ENCODE measurements at regions not wholly inside any gene's neighbourhood (a gene's known extent, or its start where the extent isn't known, plus 50 kb on each side); places are given as distances from the start of the nearest gene placed in this dataset.

DNA sequence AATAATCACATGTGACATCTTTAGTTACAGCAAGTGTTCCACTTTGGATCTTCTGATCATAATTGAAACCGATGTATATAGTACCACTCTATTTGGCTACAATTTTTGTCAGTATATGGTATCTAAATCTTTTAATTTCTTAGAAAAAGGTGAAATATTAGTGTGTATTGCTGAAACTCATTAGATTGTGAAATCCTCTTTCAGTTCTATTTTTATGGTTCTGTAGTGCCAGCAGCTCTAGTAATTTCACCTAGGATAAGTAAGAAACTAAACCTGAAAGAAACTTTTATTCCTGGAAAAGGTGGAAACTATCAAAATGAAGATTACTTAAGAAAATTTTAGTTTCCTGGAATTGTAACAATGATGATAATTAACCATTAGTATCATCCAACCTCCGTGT lies 370.9 kb downstream of the NNT start:
- TF ChIP-seq, protein P1, sequence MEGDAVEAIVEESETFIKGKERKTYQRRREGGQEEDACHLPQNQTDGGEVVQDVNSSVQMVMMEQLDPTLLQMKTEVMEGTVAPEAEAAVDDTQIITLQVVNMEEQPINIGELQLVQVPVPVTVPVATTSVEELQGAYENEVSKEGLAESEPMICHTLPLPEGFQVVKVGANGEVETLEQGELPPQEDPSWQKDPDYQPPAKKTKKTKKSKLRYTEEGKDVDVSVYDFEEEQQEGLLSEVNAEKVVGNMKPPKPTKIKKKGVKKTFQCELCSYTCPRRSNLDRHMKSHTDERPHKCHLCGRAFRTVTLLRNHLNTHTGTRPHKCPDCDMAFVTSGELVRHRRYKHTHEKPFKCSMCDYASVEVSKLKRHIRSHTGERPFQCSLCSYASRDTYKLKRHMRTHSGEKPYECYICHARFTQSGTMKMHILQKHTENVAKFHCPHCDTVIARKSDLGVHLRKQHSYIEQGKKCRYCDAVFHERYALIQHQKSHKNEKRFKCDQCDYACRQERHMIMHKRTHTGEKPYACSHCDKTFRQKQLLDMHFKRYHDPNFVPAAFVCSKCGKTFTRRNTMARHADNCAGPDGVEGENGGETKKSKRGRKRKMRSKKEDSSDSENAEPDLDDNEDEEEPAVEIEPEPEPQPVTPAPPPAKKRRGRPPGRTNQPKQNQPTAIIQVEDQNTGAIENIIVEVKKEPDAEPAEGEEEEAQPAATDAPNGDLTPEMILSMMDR (IDR thresholded peaks at IDR 0.05), result no peak
- TF ChIP-seq POLR2AphosphoS5 (IDR thresholded peaks at IDR 0.05; ENCODE audit: low read depth, low read length), result no peak
- TF ChIP-seq, protein P2, sequence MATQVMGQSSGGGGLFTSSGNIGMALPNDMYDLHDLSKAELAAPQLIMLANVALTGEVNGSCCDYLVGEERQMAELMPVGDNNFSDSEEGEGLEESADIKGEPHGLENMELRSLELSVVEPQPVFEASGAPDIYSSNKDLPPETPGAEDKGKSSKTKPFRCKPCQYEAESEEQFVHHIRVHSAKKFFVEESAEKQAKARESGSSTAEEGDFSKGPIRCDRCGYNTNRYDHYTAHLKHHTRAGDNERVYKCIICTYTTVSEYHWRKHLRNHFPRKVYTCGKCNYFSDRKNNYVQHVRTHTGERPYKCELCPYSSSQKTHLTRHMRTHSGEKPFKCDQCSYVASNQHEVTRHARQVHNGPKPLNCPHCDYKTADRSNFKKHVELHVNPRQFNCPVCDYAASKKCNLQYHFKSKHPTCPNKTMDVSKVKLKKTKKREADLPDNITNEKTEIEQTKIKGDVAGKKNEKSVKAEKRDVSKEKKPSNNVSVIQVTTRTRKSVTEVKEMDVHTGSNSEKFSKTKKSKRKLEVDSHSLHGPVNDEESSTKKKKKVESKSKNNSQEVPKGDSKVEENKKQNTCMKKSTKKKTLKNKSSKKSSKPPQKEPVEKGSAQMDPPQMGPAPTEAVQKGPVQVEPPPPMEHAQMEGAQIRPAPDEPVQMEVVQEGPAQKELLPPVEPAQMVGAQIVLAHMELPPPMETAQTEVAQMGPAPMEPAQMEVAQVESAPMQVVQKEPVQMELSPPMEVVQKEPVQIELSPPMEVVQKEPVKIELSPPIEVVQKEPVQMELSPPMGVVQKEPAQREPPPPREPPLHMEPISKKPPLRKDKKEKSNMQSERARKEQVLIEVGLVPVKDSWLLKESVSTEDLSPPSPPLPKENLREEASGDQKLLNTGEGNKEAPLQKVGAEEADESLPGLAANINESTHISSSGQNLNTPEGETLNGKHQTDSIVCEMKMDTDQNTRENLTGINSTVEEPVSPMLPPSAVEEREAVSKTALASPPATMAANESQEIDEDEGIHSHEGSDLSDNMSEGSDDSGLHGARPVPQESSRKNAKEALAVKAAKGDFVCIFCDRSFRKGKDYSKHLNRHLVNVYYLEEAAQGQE (IDR thresholded peaks at IDR 0.05; ENCODE audit: insufficient read depth in 1 of 2, low read depth in 2 of 2, low read length in 1 of 2), result no peak
- TF ChIP-seq SIN3A (IDR thresholded peaks at IDR 0.05; ENCODE audit: borderline replicate concordance, insufficient read depth, low read depth, low read length), result no peak
- no peak for TF ChIP-seq TCF7L2 (IDR thresholded peaks at IDR 0.05; ENCODE audit: low read depth, low read length)
